Stomach (tissue), 8 donors: ENCODE measurements at regions not wholly inside any gene's neighbourhood (a gene's known extent, or its start where the extent isn't known, plus 50 kb on each side); places are given as distances from the start of the nearest gene placed in this dataset.

Source experiments
- DNase-seq, 2 donors: peaks; one replicate each; pipeline versions ENCODE4 v3.0.0 to v3.0.0-alpha.2; 2013 to 2019
- H3K27ac ChIP-seq, 5 donors: fragments of 200-600 bp in 4 of 5; sonication (generic) in 4 of 5; one replicate each; pipeline ENCODE4 v1.5.1; 2013 to 2019; ENCODE audit warnings: mild to moderate bottlenecking in 1 of 5, moderate library complexity in 1 of 5
- H3K27me3 ChIP-seq, 3 donors: fragments of 200-600 bp; sonication (generic); one replicate each; pipeline ENCODE4 v1.5.1; 2017 to 2019; ENCODE audit warnings: mixed run types in 1 of 3
- H3K36me3 ChIP-seq, 4 donors: fragments of 200-600 bp; sonication (generic); 1 replicate in 3 of 4; 2 replicates in 1 of 4; pipeline ENCODE4 v1.5.1; 2016 to 2019
- H3K4me1 ChIP-seq, 4 donors: fragments of 200-600 bp; sonication (generic); one replicate each; pipeline ENCODE4 v1.5.1; 2016 to 2019
- H3K4me3 ChIP-seq, 4 donors: fragments of 200-600 bp; sonication (generic) in 3 of 4; one replicate each; pipeline ENCODE4 v1.5.1; 2016 to 2019; ENCODE audit warnings: mild to moderate bottlenecking in 1 of 4
- H3K9me3 ChIP-seq, 4 donors: fragments of 200-600 bp; sonication (generic); one replicate each; pipeline ENCODE4 v1.5.1; 2016 to 2019
- CTCF ChIP-seq, 7 experiments: fragments of 450-650 bp in 4 of 7; fragments of 200-600 bp in 3 of 7; sonication (generic) in 3 of 7; IDR thresholded peaks; one replicate each; pipeline ENCODE4 v1.5.1; 2016 to 2019; ENCODE audit warnings: antibody characterized with exemption in 7 of 7, control low read depth in 2 of 7, mild to moderate bottlenecking in 1 of 7
- EP300 ChIP-seq: sonication (generic); formaldehyde crosslinking; IDR thresholded peaks from one replicate; pipeline ENCODE4 v1.6.1; 2017; ENCODE audit warnings: antibody characterized with exemption
- POLR2A ChIP-seq, 4 donors: fragments of 450-650 bp; IDR thresholded peaks; one replicate each; pipeline ENCODE4 v1.6.1; 2016; ENCODE audit warnings: antibody characterized with exemption in 4 of 4, control low read depth in 2 of 4, mild to moderate bottlenecking in 1 of 4, moderate library complexity in 1 of 4
- POLR2AphosphoS5 ChIP-seq, 3 donors: sonication (generic); formaldehyde crosslinking; IDR thresholded peaks; one replicate each; pipeline ENCODE4 v1.6.1; 2016; ENCODE audit warnings: antibody characterized with exemption in 3 of 3
- WGBS, 5 donors: extraction: QIAGEN DNeasy Blood & Tissue Kit in 3 of 5; methylation state at CpG; one replicate each; pipeline versions ENCODE4 v1.1.5 to v1.1.7; 2013 to 2018; 5-methylcytosine and 5-hydroxymethylcytosine counted together
- intact Hi-C: fragments of 100-400 bp; cut with DNase I; formaldehyde crosslinking; loops from one replicate; pipeline ENCODE4 v1.15.1; 2023; ENCODE audit warnings: low total_unique reads
- donor health status: healthy with polysubstance abuse.
- donor health status: Bipolar disorder and iron deficiency.
- donor health status: healthy.

GRCh38 chr2:67950018-67950417 is 112.8 kb downstream of the C1D start:
- peaks cover 0 to 12% (median 11%) of the 10 kb centered on the region in 4 donors for H3K4me1 ChIP-seq
- no peak for DNase-seq
- no peak for TF ChIP-seq POLR2A (IDR thresholded peaks at IDR 0.05)
- no peak for TF ChIP-seq POLR2AphosphoS5 (IDR thresholded peaks at IDR 0.05)
- TF ChIP-seq CTCF (IDR thresholded peaks at IDR 0.05) = no peak
- TF ChIP-seq EP300 = no peak
- intact Hi-C loops = no loop called here
- 35 to 61% (median 59%) methylated on average over 2 of the region's 2 CpGs for WGBS, 5 donors
- no peaks in the 10 kb centered on the region for H3K27me3 ChIP-seq
- no peak overlapping the region for H3K4me3 ChIP-seq
- H3K36me3 ChIP-seq = no peaks in the 10 kb centered on the region
- no peak overlapping the region for H3K27ac ChIP-seq
- no peaks in the 10 kb centered on the region for H3K9me3 ChIP-seq

- intact Hi-C loops = no loop called here
- no peak overlapping the region for H3K4me3 ChIP-seq
- WGBS, 5 donors = 15 to 32% (median 24%) methylated on average over 2 of the region's 2 CpGs
- TF ChIP-seq CTCF (IDR thresholded peaks at IDR 0.05) = no peak
- TF ChIP-seq POLR2A (IDR thresholded peaks at IDR 0.05) = no peak
- TF ChIP-seq EP300 = no peak
- TF ChIP-seq POLR2AphosphoS5 (IDR thresholded peaks at IDR 0.05) = no peak
- H3K4me1 ChIP-seq = peaks cover 0 to 12% (median 11%) of the 10 kb centered on the region in 4 donors
- H3K36me3 ChIP-seq = no peaks in the 10 kb centered on the region
- DNase-seq = peak in 1 of 2 donors; percentile 45
- no peaks in the 10 kb centered on the region for H3K27me3 ChIP-seq
- no peak overlapping the region for H3K27ac ChIP-seq
- H3K9me3 ChIP-seq = no peaks in the 10 kb centered on the region
Observed at GRCh38 chr2:67950919-67951318, 111.9 kb downstream of the C1D start.

- intact Hi-C loops = no loop called here
- H3K9me3 ChIP-seq = no peaks in the 10 kb centered on the region
- DNase-seq = no peak
- H3K27me3 ChIP-seq = no peaks in the 10 kb centered on the region
- TF ChIP-seq EP300 = no peak
- no peak for TF ChIP-seq POLR2A (IDR thresholded peaks at IDR 0.05)
- no peak for TF ChIP-seq POLR2AphosphoS5 (IDR thresholded peaks at IDR 0.05)
- no peak for TF ChIP-seq CTCF (IDR thresholded peaks at IDR 0.05)
- H3K36me3 ChIP-seq = no peaks in the 10 kb centered on the region
- WGBS, 5 donors = 77 to 86% (median 79%) methylated on average over 4 of the region's 4 CpGs
- H3K4me3 ChIP-seq = no peak overlapping the region
- peaks cover 0 to 12% (median 11%) of the 10 kb centered on the region in 4 donors for H3K4me1 ChIP-seq
- H3K27ac ChIP-seq = no peak overlapping the region
Observed at GRCh38 chr2:67952066-67952465, 110.7 kb downstream of the C1D start.

- H3K4me1 ChIP-seq = peaks cover 0 to 12% (median 11%) of the 10 kb centered on the region in 4 donors
- no peak overlapping the region for H3K4me3 ChIP-seq
- intact Hi-C loops = no loop called here
- TF ChIP-seq CTCF (IDR thresholded peaks at IDR 0.05) = no peak
- no peak for TF ChIP-seq POLR2AphosphoS5 (IDR thresholded peaks at IDR 0.05)
- no peak for TF ChIP-seq POLR2A (IDR thresholded peaks at IDR 0.05)
- no peak for TF ChIP-seq EP300
- peaks cover 0 to 6% (median 2%) of the 10 kb centered on the region in 4 donors for H3K9me3 ChIP-seq
- no peaks in the 10 kb centered on the region for H3K36me3 ChIP-seq
- peak; percentile 27 to 93 for DNase-seq
- peak overlapping the region in 1 of 5 donors; percentile 9 for H3K27ac ChIP-seq
- 15 to 32% (median 28%) methylated on average over 6 of the region's 6 CpGs for WGBS, 5 donors
- H3K27me3 ChIP-seq = no peaks in the 10 kb centered on the region
Observed at GRCh38 chr2:67954093-67954748, 108.6 kb downstream of the C1D start.
